Endothelial cell of hepatic sinusoid (primary cell): ENCODE measurements at regions not wholly inside any gene's neighbourhood (a gene's known extent, or its start where the extent isn't known, plus 50 kb on each side); places are given as distances from the start of the nearest gene placed in this dataset.

Experiments used
- in situ Hi-C: cut with HindIII; loops from 2 replicates; pipeline ENCODE4 v1.10.0; 2017; ENCODE audit warnings: low sequenced_read_pairs

- in situ Hi-C loops = no loop called here
Observed at GRCh38 chr2:49265471-49265870, 111.2 kb upstream of the FSHR start.

- in situ Hi-C loops = no loop called here
Observed at GRCh38 chr2:49262801-49263560, 108.7 kb upstream of the FSHR start.

GRCh38 chr2:49261781-49262180 is 107.5 kb upstream of the FSHR start:
- in situ Hi-C loops = no loop called here

GRCh38 chr2:49260979-49261538 is 106.7 kb upstream of the FSHR start:
- in situ Hi-C loops = no loop called here

GRCh38 chr2:49259926-49260325 is 105.6 kb upstream of the FSHR start:
- in situ Hi-C loops = no loop called here

GRCh38 chr2:49255409-49255971 is 101.2 kb upstream of the FSHR start:
- in situ Hi-C loops = no loop called here

- in situ Hi-C loops = no loop called here
Observed at GRCh38 chr2:49254401-49254800, 100.1 kb upstream of the FSHR start.

- in situ Hi-C loops = no loop called here
Observed at GRCh38 chr2:49251766-49252165, 97.5 kb upstream of the FSHR start.

- in situ Hi-C loops = no loop called here
Observed at GRCh38 chr2:49251251-49251650, 96.9 kb upstream of the FSHR start.

- in situ Hi-C loops = no loop called here
Observed at GRCh38 chr2:49248506-49248905, 94.2 kb upstream of the FSHR start.

- in situ Hi-C loops = no loop called here
Observed at GRCh38 chr2:49241991-49242390, 87.7 kb upstream of the FSHR start.

GRCh38 chr2:49241501-49241900 is 87.2 kb upstream of the FSHR start:
- in situ Hi-C loops = no loop called here

GRCh38 chr2:49240608-49241007 is 86.3 kb upstream of the FSHR start:
- in situ Hi-C loops = no loop called here

- in situ Hi-C loops = no loop called here
Observed at GRCh38 chr2:49238604-49238960, 84.3 kb upstream of the FSHR start.

- in situ Hi-C loops = no loop called here
Observed at GRCh38 chr2:49237867-49238603, 83.7 kb upstream of the FSHR start.

- in situ Hi-C loops = no loop called here
Observed at GRCh38 chr2:49236316-49236715, 82.0 kb upstream of the FSHR start.

GRCh38 chr2:49226360-49226759 is 72.0 kb upstream of the FSHR start:
- in situ Hi-C loops = no loop called here

GRCh38 chr2:49225126-49225525 is 70.8 kb upstream of the FSHR start:
- in situ Hi-C loops = no loop called here

GRCh38 chr2:49224426-49225010 is 70.2 kb upstream of the FSHR start:
- in situ Hi-C loops = no loop called here

GRCh38 chr2:49222975-49223528 is 68.7 kb upstream of the FSHR start:
- in situ Hi-C loops = no loop called here

- in situ Hi-C loops = no loop called here
Observed at GRCh38 chr2:49219741-49220140, 65.4 kb upstream of the FSHR start.
